ENCODE measurements at regions not wholly inside any gene's neighbourhood (a gene's known extent, or its start where the extent isn't known, plus 50 kb on each side); places are given as distances from the start of the nearest gene placed in this dataset.

DNA sequence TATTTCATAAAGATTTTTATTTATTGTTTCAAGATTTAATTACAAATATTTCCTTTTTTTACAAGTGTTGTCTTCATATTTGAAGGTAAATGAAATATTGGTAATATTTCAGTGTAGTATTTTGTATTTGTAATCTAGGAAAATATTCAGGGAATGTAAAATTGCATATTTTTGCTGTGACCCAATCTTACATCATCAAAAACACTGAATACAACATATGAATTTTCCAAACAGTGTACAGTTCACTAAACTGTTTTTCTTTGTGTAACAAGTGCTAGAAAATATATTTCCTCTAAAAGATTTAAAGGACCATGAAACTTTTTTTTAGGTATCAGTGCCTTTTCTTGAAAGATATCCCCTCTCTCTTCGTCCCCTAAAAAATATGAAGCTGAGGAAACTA lies 251.9 kb upstream of the KCND2 start:
- H3K79me1 ChIP-seq (ENCODE audit: low read depth in 1 of 2, low read length in 2 of 2): no peaks in the 10 kb centered on the region
- no peaks in the 10 kb centered on the region for H3K9me1 ChIP-seq (ENCODE audit: insufficient read depth, low read length)
- no peak overlapping the region for H3K9ac ChIP-seq (ENCODE audit: low read depth, low read length)
- H4K8ac ChIP-seq (ENCODE audit: low read depth in 2 of 2, low read length in 2 of 2): peak overlapping the region in 1 of 2 experiments; percentile 67; a peak in 1 of 4 replicates
- no peak overlapping the region for H2AFZ ChIP-seq (replicated peaks; ENCODE audit: low read length, poor library complexity)
- no peaks in the 10 kb centered on the region for H3K9me3 ChIP-seq (ENCODE audit: control insufficient read depth, insufficient read depth, low read length)
- no peak overlapping the region for H4K5ac ChIP-seq (ENCODE audit: low read depth, low read length)
- no peaks in the 10 kb centered on the region for H4K20me1 ChIP-seq (ENCODE audit: insufficient read depth, low read length)
- peak overlapping the region; percentile 68; the same call in 1 of the 2 replicates for H2BK120ac ChIP-seq (ENCODE audit: low read depth, low read length)
- H3K36me3 ChIP-seq (ENCODE audit: control insufficient read depth, insufficient read depth, low read length): no peaks in the 10 kb centered on the region
- H3K4me1 ChIP-seq (ENCODE audit: control insufficient read depth, insufficient read depth, low read length): peaks cover 3% of the 10 kb centered on the region; the same call in 1 of the 2 replicates
- peak; percentile 60 for ATAC-seq (ENCODE audit: low read depth)
- H2AK5ac ChIP-seq (ENCODE audit: low read depth, low read length): no peak overlapping the region
- 0 out of 2 replicates have a peak overlapping the region, but pooled peaks have one; percentile 2 for H3K23ac ChIP-seq (ENCODE audit: low read depth, low read length)
- peak overlapping the region; percentile 68 for H2BK5ac ChIP-seq (ENCODE audit: low read depth, low read length, poor library complexity, severe bottlenecking)
- no peak overlapping the region for H3K27ac ChIP-seq (ENCODE audit: insufficient read depth, low read length)
- H2BK20ac ChIP-seq (ENCODE audit: low read depth, low read length): no peak overlapping the region
- no peak for TF ChIP-seq RCOR1 (IDR thresholded peaks at IDR 0.05; ENCODE audit: insufficient replicate concordance, low read length)
- TF ChIP-seq, protein P1, sequence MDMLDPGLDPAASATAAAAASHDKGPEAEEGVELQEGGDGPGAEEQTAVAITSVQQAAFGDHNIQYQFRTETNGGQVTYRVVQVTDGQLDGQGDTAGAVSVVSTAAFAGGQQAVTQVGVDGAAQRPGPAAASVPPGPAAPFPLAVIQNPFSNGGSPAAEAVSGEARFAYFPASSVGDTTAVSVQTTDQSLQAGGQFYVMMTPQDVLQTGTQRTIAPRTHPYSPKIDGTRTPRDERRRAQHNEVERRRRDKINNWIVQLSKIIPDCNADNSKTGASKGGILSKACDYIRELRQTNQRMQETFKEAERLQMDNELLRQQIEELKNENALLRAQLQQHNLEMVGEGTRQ (IDR thresholded peaks at IDR 0.05; ENCODE audit: low read depth, low read length): no peak
- TF ChIP-seq POLR2A (IDR thresholded peaks at IDR 0.05; ENCODE audit: low read depth, low read length): no peak
- peak; percentile 49; the same call in 1 of the 2 replicates for TF ChIP-seq CEBPB (IDR thresholded peaks at IDR 0.05; ENCODE audit: low read depth, low read length)
- TF ChIP-seq, protein P2, sequence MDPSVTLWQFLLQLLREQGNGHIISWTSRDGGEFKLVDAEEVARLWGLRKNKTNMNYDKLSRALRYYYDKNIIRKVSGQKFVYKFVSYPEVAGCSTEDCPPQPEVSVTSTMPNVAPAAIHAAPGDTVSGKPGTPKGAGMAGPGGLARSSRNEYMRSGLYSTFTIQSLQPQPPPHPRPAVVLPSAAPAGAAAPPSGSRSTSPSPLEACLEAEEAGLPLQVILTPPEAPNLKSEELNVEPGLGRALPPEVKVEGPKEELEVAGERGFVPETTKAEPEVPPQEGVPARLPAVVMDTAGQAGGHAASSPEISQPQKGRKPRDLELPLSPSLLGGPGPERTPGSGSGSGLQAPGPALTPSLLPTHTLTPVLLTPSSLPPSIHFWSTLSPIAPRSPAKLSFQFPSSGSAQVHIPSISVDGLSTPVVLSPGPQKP (IDR thresholded peaks at IDR 0.05; ENCODE audit: borderline replicate concordance, low read depth, low read length): no peak
- no peak for TF ChIP-seq NFE2L2 (IDR thresholded peaks at IDR 0.05; ENCODE audit: low read depth, low read length)
- TF ChIP-seq CHD1 (IDR thresholded peaks at IDR 0.05; ENCODE audit: low read depth, low read length): no peak
- TF ChIP-seq BHLHE40 (IDR thresholded peaks at IDR 0.05; ENCODE audit: low read depth, low read length): no peak
- no peak for TF ChIP-seq MXI1 (IDR thresholded peaks at IDR 0.05; ENCODE audit: borderline replicate concordance, low read depth, low read length)
- H3K18ac ChIP-seq (ENCODE audit: low read depth, low read length): peak overlapping the region; percentile 60; the same call in 1 of the 2 replicates
- no peak overlapping the region for H2AK9ac ChIP-seq (replicated peaks; ENCODE audit: low read depth, low read length, poor library complexity)
- dilution Hi-C loops (cut with HindIII; ENCODE audit: low sequenced_read_pairs, unreplicated experiment) (no loop called here), intact Hi-C loops (cut with micrococcal nuclease) (no loop called here), in situ Hi-C loops (cut with MboI; ENCODE audit: low sequenced_read_pairs) (no loop called here)
- ChIA-PET POLR2A (ENCODE audit: unreplicated experiment) (no interaction called here), CTCF (no interaction called here)
- H3K14ac ChIP-seq (replicated peaks; ENCODE audit: low read depth, low read length): no peak overlapping the region
- H3K27me3 ChIP-seq (ENCODE audit: control insufficient read depth, insufficient read depth, low read length): no peaks in the 10 kb centered on the region
- peak; percentile 41 for DNase-seq
- BruUV-seq (replicated peaks): no TSS peak
- H2BK15ac ChIP-seq (ENCODE audit: low read depth, low read length): no peak overlapping the region
- no peak overlapping the region; the same call in 1 of the 2 replicates for H3K4me2 ChIP-seq (ENCODE audit: low read depth, low read length)
- no CpG with 5 or more reads among the region's 1 CpG for WGBS, 2 experiments (ENCODE audit: extremely low coverage in 2 of 2, insufficient read length in 1 of 2)
- H3K4ac ChIP-seq (ENCODE audit: low read depth, low read length): no peak overlapping the region
- no peak overlapping the region for H3K4me3 ChIP-seq (ENCODE audit: insufficient read depth, low read depth, low read length)
- no peak overlapping the region for H3K56ac ChIP-seq (ENCODE audit: extremely low read depth, insufficient read depth, low read length)
- no peak overlapping the region for H4K91ac ChIP-seq (ENCODE audit: insufficient read depth, low read depth, low read length)

Data from IMR-90 (cell line).